ENCODE measurements at regions not wholly inside any gene's neighbourhood (a gene's known extent, or its start where the extent isn't known, plus 50 kb on each side); places are given as distances from the start of the nearest gene placed in this dataset.
"Not testable (repeated sequence)": the region's sequence is repeated elsewhere in the genome, so short reads cannot be mapped to it uniquely, and the experiment has no call there.

DNA sequence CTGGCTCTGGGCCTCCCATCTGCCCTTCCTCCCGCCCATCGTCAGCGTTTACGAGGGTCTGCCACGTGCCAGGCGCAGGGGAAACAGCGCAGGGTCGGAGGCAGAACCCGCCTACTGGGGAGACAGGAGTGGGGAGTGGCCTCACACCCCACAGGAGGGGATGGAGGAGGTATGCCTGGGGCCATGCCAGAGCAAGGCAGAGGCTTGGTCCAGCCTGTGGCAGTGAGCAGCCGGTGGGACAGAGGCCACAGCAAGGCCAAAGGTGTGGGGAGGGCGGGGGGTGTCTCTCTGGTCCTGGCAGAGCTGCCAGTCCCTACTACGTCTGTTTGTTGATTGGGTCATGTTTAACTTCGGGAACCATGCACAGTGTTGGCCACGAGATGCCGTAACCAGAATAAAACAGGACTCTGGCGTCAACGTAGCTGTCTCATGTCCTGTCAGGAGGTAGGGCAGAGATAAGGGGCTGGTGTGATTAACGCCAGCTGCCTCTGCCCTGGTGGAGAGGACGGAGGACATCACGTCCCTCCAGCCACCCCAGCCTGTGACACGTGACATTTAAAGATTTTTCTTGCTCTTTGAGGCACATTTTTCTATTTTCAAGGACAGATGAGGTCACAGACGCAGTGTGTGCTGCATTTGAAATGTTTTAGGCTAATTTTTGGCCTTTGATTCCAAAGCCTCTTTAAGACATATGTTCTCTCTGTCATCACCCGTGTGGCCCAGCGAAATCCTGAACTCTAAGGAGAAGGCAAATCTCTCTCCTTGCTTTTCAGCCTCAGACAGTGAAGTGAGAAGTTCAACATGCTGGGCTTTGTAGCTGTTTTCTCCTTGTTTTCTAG, 193.3 kb downstream of the LAT start:
- DNase-seq, result not testable (repeated sequence)

DNA sequence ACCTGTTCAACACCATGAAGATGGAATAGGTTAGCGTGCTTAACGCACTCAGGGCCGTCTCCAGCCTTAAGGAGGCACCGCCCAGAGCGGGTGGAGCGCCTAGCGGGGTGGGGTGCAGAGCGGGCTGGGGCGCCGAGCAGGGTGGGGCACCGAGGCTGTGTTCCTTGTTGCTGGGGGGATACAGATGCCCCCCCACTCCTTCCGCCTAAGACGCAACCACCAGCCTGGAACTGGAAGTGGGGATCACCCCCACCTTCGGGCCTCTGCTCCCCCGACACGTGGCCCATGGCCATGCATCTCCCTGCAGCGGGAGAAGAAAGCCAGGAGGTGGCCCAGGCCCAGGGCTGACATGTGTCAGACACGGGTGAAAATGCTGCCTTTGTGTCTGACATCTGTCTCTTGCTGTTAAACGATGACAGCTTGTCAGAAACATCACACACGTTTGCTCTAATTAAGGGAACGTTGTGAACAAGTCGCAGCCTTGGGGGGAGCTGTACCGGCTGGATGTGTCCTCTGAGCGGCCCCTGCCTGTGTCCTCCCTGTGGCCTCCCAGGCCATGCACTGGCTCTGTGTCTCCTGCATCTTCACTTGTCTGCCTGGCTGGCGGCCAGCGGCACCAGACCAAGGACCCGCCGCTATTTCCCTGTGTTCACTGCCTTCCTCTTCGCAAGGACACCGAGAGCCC, 192.5 kb downstream of the LAT start:
- not testable (repeated sequence) for DNase-seq

DNA sequence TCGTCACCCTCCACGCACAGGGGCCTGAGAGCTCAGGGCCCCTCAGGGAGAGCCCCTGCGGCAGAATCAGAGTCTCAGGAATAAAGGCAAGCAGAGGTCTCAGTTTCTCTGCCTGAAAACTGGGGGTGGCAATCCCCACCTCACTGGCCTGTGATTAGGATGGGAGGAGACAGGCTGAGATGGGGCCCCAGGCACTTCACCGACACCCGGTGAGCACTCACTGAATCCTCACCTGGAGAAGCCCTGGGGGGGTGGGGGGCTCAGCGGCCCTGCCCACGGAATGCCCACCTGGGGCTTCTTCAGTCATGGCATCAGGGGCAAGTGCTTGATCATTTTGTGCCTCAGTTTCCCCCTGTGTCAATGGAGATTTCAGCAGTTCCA, 192.0 kb downstream of the LAT start:
- DNase-seq, result not testable (repeated sequence)

DNA sequence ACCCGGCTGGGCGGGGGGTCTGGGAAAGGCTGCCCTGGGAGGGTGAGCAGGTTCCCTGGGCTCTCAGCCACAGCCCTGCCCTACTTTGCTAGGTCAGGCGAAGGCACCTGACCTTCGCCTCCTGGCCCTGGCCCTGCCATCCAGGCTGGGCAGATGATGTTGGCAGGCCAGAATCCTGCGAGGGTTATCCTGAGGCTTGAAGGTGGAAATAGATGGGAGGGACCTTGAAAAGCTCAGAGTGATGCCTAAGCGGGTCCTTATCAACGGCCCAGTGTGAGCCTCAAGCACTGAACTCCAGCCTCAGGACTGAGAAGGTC, 191.3 kb downstream of the LAT start:
- DNase-seq, result not testable (repeated sequence)

DNA sequence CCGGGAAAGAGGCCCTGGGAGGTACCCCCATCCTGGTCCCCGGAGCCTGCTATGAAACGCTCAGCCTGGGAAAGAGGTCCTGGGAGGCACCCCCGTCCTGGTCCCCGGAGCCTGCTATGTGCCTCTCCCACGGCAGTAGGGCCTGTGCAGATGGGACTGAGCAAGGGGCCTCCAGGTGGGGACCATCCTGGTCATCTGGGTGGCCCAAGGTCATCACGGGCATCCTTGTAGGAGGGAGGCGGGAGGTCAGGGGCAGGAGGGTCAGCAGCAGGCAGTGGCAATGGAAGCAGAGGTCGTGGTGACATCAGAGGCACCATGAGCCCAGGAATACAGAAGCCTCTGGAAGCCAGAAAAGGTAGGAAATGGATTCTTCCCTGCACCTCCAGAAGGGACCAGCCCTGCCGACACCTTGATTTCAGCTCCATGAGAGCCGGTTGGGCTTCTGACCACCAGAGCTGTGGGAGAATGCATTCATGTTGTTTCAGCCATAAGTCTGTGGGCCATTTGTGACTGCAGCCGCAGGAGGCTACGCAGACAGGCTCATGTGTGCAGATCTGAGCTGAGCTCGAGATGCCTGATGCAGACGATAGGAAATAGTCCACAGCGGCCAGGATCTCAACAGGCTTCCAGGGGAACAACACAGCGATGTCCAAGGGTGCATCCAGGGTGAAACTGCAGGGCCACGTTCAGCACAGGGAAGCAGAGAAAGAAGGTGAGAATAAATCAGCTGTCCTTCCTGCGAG, 190.7 kb downstream of the LAT start:
- DNase-seq, result not testable (repeated sequence)

DNA sequence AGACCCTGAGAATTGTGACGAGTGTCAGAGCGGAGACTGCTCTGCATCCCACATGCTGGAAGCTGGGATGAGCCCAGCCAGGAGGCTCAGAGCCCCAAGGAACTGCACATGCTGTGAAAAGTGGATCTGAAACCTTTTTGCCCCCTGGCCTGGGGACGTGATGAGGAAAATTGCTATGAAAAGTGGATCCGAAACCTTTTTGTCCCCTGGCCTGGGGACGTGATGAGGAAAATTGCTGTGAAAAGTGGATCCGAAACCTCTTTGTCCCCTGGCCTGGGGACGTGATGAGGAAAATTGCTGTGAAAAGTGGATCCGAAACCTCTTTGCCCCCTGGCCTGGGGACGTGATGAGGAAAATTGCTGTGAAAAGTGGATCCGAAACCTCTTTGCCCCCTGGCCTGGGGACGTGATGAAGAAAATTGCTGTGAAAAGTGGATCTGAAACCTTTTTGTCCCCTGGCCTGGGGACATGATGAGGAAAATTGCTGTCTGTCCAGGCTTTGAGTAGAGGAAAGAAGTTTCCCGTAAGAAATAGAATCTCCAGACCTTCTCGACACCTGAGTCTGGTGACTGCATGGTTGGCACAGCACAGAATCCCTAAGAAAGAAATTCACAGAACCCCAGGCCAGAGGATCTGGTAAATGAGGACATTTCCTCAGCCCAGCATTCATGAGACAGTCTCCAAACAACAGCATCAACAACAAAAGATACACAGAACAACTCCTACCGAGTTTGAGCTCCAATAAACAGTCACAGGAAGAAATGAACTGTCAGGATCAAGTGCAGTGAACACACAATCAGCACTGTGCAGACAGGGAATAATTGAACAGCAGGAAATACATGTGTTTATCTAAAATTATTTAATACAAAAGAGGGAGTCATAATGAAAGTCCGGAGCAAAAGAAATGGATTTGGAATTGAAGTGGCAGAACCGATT, 188.8 kb downstream of the LAT start:
- DNase-seq, result not testable (repeated sequence)

DNA sequence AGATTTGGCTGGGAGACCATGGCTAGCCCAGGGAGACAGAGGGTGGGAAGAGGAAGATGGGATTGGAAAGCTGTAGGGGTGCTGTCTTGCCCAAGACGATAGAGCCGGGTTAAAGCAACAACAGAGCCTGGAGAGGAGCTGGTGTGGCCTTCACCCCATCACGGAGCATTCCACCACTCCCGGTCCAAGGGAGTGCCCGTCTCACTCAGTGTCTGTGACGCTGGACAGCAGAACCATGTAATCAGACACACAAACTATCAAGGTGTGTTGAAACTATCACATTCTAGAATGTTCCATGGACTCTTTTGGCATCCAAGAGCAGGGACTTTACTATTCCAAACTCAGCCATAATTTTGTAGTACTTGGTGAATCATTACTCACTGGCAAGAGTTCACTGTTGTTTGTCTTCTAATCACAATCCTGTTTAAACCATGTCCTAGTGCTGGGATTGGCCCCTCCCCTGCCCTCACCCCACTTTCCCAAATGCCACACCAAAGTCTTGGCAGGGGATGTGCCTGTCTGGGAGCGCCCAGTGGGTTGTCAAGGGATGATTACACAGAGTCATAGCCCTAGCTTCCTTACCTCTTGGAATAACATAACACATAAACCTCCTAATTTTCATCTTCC, 187.4 kb downstream of the LAT start:
- not testable (repeated sequence) for DNase-seq

DNA sequence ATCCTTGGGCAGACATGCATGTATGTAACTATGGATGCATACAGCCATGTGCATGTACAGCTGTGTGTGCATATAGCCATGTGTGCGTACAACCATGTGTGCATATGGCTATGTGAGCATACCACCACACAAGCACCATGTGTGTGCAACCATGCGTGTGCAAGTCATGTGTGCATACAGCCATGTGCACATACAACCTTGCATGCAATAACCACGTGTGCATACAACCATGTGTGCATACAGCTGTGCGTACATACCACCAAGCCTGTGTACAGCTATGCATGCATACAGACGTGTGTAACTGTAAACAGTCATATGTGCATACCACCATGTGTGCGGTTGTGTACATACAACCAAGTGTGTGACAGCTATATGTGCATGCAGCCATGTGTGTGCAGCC, 186.4 kb downstream of the LAT start:
- DNase-seq, result not testable (repeated sequence)

DNA sequence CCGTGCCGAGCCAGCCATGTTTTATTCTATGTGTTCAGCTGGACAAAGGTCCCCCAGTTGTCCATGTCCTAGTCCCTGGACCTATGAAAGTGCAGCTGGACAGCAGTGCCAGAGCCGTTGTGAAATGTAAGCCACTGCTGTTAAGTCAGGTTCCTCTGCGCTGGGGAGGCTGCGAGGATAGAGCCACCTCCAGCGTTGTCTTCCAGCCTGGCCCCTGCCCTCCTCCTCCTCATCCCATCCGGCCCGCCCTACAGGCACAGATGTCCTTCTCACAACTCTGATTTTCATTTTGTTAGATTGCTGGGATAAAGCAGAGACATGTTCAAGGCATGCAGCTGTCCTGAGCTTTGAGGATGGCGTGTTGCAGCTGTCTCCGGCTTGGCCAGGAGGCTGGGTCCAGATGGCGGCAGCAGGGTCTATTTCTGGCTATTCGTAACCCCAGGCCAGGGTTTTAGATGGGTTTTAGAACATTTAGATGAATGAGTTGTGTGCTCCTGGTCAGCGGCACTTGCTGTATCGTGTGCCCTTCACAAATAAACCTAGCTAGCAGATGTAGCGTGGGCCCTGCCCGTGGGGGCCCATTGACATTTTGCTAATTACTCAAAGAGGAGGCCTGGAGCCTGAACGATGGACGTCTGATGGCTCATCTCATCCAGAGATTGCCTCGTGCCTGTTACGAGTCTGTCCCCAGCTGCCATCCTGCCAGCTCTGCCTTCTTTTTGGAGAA, 185.7 kb downstream of the LAT start:
- DNase-seq, result not testable (repeated sequence)

DNA sequence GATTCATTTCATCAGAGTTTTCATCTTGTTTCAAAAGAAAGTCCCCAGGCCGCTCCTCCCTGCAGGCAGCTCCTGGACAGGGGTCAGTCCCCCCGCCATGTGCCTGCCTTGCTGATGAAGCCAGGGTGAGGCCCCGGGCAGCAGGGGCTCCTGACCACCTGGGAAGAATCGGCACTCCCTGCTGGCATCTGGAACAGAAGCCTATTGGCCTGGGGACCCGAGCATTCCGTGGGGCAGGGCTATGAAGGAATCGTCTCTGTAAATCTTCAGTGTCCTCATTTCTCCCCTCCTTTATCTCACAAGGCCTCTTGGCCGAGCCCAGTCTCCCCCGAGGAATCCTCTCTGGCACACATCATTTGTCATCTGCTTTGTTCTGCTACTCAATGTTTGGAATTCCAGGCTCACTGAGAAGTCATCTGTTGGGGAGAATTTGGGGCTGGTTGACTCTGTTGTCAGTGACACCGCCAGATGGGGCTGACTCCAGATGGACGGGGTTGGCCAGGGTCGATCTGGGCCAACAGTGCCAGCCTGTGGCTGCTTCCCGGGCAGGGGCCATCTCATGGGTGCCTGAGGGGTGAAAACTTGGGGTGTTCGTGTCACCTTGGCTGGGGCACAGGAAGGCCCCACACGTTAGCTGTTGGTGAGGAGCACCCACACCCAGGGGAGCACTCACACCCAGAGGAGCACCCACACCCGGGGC, 184.6 kb downstream of the LAT start:
- DNase-seq, result not testable (repeated sequence)

DNA sequence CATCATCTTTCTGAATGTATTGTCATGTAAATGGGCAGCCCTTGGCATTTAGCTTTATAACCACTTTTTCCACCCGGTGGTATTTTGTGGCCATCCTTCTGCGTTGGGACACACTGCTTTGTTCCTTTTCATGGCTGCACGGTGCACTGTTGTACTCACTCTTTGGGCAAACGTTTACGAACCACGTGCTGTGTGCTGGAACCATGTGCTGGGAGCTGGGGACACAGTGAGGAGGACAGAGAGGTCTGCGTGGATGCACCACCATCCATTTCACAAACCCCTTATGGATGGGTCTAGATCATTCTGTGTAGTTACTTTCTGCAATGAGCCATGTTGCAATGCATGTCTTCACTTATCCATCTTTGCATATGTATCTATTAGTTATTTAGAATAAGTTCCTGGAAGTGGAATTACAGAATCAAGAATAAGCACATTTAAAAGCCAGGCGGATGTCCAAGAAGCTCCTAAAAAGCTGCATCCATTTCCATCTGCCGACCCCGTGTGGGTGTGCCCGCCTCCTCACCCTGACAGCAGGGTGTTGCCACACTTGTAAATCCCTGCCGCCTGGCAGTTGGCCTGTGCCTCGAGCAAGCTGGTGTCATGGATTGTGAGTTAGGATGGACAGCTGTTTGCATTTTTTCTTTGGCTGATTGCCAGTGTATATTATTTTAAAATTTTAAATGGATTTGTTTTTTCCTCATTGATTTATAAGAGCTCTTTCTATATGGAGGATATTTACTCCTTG, 183.8 kb downstream of the LAT start:
- not testable (repeated sequence) for DNase-seq

DNA sequence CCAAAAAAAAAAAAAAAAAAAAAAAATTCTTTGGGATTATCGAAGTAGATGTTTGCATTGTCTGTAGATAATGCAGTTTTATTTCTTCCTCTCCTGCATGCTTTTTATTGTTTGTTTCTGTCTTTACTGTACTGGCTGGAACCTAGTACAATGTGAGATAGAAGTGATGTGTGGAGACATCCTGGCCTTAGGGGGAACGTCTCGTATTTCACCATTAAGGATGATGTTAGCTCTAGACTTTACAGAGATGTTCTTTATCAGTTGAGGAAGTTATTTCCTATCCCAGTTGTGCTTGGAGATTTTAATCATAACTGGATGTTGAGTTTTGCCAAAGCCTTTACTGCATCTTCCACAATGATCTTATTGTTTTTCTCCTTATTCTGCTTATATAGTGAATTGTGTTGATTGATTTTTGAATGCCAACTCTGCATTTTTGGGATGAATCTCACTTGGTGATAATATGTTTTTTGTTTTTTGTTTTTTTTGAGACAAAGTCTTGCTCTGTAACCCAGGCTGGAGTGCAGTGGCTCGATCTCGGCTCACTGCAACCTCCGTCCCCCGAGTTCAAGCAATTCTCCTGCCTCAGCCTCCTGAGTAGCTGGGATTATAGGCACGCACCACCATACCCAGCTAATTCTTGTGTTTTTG, 179.7 kb downstream of the LAT start:
- DNase-seq, result not testable (repeated sequence)

DNA sequence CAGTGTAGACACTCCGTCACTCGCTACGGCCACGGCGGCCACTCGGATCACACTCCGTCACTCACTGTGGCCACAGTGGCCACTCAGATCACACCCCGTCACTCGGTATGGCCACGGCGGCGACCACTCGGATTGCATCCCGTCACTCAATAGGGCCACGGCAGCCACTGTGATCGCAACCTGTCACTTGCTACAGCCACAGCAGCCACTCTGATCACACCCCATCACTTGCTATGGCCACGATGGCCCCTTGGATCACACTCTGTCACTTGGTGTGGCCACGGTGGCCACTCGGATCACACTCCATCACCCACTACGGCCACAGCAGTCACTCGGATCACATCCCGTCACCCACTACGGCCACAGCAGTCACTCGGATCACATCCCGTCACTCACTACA, 175.3 kb downstream of the LAT start:
- DNase-seq, result not testable (repeated sequence)

DNA sequence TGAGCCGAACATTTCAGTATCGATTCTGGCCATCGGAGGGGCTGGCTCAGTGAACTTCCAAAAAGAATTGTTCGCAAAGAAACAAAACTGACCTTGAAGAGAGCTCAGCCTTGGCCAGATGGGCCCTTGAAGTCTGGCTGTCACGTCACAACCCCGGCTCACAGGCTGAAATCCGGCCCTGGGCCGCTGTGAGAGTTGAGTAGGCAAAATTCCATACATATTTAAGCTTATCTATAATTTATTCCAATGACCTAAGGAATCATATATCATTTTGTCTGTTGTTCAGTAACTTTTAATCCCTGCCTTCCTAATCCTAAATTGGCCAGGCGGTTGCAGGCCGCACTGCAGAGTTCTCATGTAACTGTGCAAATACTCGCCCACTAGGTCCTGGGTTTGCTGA, 174.8 kb downstream of the LAT start:
- not testable (repeated sequence) for DNase-seq

DNA sequence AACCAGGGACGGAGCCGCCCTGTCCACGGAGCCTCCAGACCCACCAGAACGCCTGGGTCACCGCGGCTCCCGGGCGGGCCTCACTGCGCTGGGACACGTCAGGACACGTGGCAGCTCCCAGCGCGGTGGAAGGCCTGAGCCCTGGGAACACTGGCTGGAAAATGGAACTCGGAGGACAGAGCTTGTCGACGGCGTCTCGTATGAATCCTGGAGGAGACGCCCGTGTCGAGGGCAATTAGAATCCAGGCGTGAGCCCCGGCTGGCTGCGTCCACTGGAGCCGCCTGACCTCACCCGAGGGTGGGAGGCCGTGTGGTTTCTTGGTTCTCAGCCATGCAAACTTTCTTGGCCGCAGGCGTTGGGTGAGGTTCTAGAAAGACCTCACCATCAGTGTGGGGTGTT, 173.9 kb downstream of the LAT start:
- peak in 1 of 2 experiments; percentile 25 for DNase-seq

DNA sequence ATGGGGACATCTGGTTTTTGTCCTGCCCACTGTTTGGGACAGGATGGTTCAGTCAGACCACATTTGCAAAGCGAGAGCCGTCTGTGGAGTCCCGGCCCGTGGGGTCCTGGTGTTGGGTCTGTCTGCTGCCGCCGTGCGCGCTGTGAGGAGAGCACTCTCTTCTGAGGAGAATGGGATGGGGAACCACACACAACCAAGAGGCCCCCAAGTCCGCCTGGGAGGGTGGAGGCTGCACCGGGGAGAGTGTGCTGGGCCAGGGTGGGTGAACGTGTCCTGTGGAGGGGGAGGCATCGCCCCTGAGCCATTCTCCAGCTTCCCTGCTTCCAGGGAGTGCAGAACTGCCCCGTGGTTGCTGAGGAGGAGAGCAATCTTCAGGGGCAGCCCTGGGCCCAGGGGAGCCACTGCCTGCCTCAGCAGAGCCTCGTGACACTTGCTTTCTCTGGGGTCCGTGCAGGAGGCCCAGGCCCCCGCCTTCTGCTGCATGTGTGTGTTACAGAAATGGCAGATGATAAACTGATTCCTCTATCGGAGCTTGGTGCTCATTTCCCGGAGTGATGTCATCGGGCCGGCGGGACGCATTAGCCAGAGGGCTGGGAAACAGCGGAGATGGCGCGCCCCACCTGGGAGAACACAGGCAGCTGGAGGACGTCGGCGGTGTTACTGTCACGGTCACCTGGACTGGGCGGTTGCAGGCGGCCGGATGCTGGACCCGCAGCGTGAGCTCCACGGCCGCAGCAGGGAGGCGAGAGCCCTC, 173.4 kb downstream of the LAT start:
- DNase-seq, result not testable (repeated sequence)

DNA sequence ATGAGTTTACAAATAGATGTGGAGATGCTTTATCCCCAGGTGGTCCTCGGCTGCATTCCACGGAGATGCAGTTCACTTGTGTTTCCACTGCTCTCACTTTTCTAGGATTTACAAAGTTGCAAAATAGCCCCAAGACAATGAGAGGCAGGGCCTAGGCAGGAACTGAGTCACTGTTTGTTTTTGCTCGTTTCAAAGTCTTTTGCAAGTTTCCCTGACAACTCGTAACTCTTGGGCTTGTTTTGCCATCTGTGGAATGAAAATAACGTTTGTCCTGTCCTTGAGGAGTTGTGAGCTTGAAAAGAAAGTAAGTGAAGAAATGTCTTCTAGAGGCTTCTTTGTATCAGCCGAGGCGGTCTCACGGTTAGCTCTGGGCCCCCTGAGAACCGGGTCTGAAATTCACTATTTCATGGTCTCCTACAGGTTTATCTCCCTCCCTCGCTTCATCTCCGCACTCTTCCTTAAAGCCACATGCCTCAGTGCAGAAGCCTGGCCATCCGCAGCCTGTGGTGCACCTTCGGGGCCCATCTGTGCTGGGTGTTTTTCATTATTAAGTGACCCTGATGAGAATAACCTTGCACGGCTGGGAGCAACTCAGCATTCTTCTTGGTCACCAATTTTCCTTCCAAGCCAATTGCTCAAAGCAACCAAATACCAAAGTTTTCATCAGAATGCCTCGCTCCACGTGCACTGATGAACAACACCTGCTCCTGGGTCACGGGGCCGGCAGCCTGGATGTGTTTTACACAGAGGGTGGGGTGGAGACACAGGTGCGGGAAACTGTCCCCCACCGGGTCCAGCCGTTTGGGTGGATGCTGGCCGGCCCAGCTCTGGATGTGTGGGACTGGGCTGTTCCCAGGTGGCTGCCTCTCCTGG, 172.4 kb downstream of the LAT start:
- DNase-seq, result not testable (repeated sequence)

DNA sequence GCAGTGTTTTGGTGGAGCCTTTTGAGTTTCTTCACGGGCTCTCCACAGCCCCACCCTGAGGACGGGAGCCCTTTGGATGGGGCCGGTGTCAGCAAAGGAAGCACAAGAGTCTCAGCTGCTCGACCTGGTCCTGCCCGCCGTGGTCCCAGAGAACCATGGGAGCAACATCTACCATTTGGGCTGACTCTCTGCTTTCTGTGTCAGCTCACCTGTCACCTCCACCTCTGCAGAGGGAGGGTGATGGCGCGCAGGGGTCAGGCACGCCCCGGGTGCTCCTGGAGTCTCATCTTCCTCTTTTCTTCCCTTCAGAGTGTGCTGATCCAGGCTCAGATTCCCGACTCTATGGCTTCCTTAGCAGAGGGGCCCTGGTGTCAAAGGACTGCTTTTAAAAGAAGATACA, 171.7 kb downstream of the LAT start:
- no peak for DNase-seq

Measured in NCI-H526 (cell line).